ENCODE measurements at regions not wholly inside any gene's neighbourhood (a gene's known extent, or its start where the extent isn't known, plus 50 kb on each side); places are given as distances from the start of the nearest gene placed in this dataset.

DNA sequence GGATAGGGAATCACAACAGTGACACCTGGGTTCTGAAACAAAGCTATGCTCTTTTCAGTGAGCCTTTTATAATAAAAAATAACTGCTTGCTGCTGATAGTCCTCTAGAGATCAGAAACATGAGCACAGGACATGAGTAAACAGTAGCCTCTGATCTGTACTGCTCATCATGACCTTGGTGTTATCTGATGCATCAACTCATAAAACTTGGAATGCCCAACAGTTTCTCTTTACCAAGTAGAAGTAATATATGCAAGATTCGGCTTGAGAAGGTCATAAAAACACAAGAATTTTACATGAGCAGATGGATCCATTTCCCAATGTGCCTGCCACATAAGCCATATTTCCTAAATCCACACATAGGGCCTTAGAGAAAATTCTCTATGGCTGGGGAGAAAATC is 318.3 kb upstream of the GRAMD2B start:
- intact Hi-C loops (cut with DNase I) = no loop called here
- no peak for ATAC-seq
- no peaks in the 10 kb centered on the region for H3K27me3 ChIP-seq (ENCODE audit: low read depth)

DNA sequence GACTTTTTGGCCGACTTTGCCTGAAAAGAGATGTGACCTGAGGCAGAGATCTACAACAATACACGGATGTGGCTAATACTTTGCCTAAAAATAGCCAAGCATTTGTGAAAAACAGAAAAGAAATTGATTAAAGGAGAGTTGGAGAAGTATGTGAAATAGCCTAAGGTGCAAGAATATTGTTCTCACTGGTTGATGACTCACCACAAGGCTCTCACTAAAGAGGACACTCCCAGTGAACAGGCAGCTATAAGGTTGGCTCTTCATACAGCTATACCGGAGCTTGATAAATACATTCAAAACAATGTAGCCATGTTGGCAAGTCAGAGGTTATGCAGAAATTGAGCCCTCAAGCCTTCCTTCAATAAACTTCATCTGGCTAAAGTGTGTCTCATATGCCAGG is 317.2 kb upstream of the GRAMD2B start:
- DNase-seq = no peak
- TF ChIP-seq, protein P1, sequence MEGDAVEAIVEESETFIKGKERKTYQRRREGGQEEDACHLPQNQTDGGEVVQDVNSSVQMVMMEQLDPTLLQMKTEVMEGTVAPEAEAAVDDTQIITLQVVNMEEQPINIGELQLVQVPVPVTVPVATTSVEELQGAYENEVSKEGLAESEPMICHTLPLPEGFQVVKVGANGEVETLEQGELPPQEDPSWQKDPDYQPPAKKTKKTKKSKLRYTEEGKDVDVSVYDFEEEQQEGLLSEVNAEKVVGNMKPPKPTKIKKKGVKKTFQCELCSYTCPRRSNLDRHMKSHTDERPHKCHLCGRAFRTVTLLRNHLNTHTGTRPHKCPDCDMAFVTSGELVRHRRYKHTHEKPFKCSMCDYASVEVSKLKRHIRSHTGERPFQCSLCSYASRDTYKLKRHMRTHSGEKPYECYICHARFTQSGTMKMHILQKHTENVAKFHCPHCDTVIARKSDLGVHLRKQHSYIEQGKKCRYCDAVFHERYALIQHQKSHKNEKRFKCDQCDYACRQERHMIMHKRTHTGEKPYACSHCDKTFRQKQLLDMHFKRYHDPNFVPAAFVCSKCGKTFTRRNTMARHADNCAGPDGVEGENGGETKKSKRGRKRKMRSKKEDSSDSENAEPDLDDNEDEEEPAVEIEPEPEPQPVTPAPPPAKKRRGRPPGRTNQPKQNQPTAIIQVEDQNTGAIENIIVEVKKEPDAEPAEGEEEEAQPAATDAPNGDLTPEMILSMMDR (IDR thresholded peaks at IDR 0.05) = no peak
- Histone ChIP-seq H3K36me3 (no peaks in the 10 kb centered on the region), H3K27ac (no peak overlapping the region), H3K27me3 (ENCODE audit: low read depth) (no peaks in the 10 kb centered on the region), H3K9me3 (no peaks in the 10 kb centered on the region), H3K4me3 (no peak overlapping the region), H3K4me1 (no peaks in the 10 kb centered on the region)
- intact Hi-C loops (cut with DNase I) = no loop called here
- ATAC-seq = no peak

More for the DNA sequence above, 318.3 kb upstream of the GRAMD2B start:
- H3K4me1 ChIP-seq = no peaks in the 10 kb centered on the region
- no peak overlapping the region for H3K27ac ChIP-seq
- TF ChIP-seq, protein P1 (IDR thresholded peaks at IDR 0.05) = no peak
- no peaks in the 10 kb centered on the region for H3K9me3 ChIP-seq
- no peak for DNase-seq
- H3K36me3 ChIP-seq = no peaks in the 10 kb centered on the region
- H3K4me3 ChIP-seq = no peak overlapping the region

DNA sequence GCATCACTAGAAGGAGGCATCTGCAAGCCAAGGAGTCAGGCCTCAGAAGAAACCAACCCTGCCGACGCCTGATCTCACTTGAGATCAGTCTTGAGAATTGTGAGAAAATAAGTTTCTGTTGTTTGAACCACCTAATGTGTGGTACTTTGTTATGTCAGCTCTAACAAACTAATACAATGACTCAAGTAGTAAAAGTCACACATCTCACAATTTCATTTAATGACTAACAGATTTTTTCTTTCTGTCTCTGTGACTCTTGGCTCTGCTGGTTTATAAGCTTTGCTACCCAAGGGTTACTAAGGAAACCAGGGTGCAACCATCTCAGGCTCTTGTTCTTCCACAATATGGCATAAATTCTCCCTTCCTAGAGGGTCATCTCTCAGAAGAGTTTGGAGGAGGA is 315.8 kb upstream of the GRAMD2B start:
- intact Hi-C loops (cut with DNase I) = no loop called here
- no peak for DNase-seq
- H3K27me3 ChIP-seq (ENCODE audit: low read depth) = no peaks in the 10 kb centered on the region
- H3K9me3 ChIP-seq = no peaks in the 10 kb centered on the region
- H3K4me1 ChIP-seq = no peaks in the 10 kb centered on the region
- H3K27ac ChIP-seq = no peak overlapping the region
- no peak overlapping the region for H3K4me3 ChIP-seq
- TF ChIP-seq, protein P1 (IDR thresholded peaks at IDR 0.05) = no peak
- H3K36me3 ChIP-seq = no peaks in the 10 kb centered on the region
- no peak for ATAC-seq

DNA sequence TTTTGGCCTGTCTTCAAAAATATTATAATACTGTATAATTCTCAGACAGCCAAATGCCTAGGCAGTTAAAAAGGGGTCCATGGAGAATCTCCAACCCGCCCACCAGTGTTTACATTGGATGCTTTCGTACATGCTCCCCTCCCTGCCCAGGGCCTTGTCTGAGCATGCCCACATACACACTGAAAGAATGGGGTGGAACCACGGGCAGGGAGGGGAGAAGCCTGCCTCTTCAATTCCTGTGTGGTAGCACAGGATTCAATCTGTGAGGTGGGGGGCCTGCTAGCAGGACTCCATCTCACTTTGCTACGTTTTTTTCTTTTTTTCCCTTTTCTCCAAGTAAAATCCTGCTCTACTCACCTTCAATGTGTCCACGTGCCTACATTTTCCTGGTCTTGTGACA is 314.7 kb upstream of the GRAMD2B start:
- ATAC-seq = no peak
- Histone ChIP-seq H3K4me1 (no peaks in the 10 kb centered on the region), H3K36me3 (no peaks in the 10 kb centered on the region), H3K4me3 (no peak overlapping the region), H3K9me3 (no peaks in the 10 kb centered on the region), H3K27ac (no peak overlapping the region), H3K27me3 (ENCODE audit: low read depth) (no peaks in the 10 kb centered on the region)
- TF ChIP-seq, protein P1 (IDR thresholded peaks at IDR 0.05) = no peak
- no peak for DNase-seq
- intact Hi-C loops (cut with DNase I) = no loop called here

DNA sequence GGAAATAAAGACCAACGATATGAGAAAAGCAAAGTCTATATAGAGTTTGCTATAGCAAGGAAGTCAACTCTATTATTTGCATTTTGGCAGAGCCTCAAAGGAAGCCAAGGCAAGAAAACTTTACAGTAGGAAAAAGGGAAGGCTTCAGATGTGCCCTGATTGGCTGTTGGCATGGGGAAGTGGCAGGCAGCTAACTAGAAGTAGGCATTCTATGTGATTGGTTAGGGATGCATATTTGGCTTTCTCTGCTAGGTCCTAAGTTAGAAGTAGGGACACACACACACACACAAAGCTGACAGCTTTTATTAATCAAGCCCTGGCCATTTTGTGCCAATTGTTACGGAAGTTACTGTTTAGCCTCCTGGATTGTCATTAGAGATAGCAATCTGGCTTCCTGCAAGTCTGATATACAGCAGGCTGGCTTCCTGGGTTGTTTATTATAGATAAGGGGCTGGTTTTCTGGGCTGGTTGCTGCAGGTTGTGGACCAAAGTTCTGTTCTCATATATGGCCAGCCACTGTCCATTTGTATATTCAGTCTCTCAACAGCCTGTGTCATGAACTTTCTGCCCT is 308.1 kb upstream of the GRAMD2B start:
- H3K27me3 ChIP-seq (ENCODE audit: low read depth) = no peaks in the 10 kb centered on the region
- no peaks in the 10 kb centered on the region for H3K4me1 ChIP-seq
- H3K4me3 ChIP-seq = no peak overlapping the region
- no peak overlapping the region for H3K27ac ChIP-seq
- no peaks in the 10 kb centered on the region for H3K9me3 ChIP-seq
- intact Hi-C loops (cut with DNase I) = no loop called here
- TF ChIP-seq, protein P1 (IDR thresholded peaks at IDR 0.05) = no peak
- DNase-seq (no peak), ATAC-seq (no peak)
- no peaks in the 10 kb centered on the region for H3K36me3 ChIP-seq

DNA sequence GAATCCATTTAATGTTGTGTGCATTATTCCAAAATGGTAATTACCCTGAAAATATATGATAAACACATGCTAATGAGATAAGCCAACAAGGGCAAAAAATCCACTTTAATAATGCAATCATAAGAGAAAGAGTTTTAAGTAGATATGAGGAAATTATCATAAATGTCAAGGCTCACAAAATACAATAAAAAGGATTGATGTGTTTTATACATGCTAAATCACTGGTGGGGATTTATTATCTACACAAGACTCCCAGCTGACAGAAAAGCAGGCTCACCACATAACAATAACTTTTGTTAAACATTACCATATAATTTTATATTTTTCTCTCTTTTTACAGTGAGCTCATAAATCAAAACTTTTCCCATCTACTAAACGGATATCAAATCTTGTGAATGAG is 306.2 kb upstream of the GRAMD2B start:
- H3K36me3 ChIP-seq = no peaks in the 10 kb centered on the region
- ATAC-seq = no peak
- no peak overlapping the region for H3K4me3 ChIP-seq
- TF ChIP-seq, protein P1 (IDR thresholded peaks at IDR 0.05) = no peak
- no peaks in the 10 kb centered on the region for H3K27me3 ChIP-seq (ENCODE audit: low read depth)
- no peaks in the 10 kb centered on the region for H3K9me3 ChIP-seq
- H3K4me1 ChIP-seq = no peaks in the 10 kb centered on the region
- intact Hi-C loops (cut with DNase I) = no loop called here
- H3K27ac ChIP-seq = no peak overlapping the region
- no peak for DNase-seq
